ENCODE measurements at regions not wholly inside any gene's neighbourhood (a gene's known extent, or its start where the extent isn't known, plus 50 kb on each side); places are given as distances from the start of the nearest gene placed in this dataset.
"Not testable (repeated sequence)": the region's sequence is repeated elsewhere in the genome, so short reads cannot be mapped to it uniquely, and the experiment has no call there.

DNA sequence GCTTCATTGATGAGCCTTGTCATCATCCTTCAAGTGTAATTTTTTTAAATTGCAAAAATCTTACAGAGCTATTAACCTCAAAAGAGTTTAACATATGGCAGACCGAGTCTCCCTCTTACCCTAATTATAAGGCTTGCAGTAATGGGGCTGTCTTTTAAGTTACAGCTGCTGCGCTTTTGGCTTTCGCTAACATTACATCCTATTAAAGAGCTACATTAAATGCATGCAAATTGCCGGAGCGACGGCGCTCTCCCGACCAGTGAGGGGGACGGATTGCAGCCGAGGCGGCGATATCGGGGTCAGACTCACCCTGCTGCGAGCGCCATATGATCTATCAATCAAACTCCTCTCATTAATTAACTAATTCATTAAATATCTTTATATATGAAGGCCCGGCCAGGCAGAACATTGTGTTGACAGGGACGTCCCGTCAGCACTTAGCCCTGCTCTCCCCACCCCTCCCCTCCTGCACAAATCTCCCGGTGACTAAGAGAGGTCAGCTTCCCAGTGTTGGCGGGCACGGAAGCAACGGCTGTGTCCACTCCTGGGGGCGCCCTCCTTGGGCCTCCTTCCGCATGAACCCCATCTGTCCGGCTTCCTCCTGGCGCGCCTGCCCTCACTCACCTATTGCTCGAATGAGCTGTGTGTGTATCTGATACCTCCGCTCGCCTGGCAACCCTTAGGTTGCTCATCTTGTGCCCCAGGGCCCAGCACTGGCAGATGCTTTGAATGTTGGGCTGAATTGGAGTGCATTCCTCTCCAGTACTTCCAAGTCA is 156.0 kb upstream of the CADM1 start:
- peak; percentile 78 for DNase-seq (ENCODE audit: low spot score)

DNA sequence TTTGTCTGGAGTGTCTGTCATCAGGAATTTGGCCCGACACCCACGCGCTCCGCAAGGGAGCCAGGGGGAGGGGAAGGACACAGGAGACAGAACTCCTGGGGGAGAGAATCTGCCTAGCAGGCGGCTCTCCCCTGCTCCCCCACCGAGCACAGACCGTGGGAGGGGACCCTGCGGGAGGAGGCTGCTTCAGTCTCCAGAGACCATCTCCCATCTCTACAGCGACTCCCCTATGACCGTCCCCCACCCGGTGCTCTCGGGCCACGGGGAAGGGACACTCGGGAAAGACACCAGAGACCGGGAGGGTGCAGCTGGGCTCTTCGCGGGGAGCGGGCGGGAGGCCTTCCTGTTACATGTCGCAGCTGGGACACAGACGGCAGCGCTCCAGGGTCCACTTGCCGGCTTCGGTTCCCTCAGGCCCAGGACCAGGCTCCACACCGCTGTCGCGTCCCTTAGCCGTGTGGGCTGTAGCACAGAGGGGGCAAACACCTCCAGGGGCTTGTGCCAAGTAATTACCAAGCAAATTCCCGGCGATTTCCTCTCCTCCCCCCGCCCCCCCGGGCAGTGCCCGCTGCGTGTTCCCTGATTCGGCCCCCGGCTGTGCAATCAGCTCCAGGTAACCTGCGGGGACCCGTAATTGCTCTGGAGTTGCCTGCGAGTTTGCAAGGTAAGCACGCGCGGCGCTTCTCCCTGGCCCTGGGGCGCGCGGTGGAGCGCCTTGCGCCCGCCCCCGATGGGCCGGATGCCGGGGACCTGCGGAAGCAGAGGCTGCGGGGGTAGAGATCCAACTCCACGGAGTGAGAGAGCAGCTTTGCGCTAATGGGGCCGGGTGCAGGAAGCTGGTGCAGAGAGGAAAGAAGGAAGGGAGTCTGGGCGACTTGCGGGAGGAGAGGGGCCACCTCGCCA is 155.1 kb upstream of the CADM1 start:
- peak; percentile 81 for DNase-seq (ENCODE audit: low spot score)

DNA sequence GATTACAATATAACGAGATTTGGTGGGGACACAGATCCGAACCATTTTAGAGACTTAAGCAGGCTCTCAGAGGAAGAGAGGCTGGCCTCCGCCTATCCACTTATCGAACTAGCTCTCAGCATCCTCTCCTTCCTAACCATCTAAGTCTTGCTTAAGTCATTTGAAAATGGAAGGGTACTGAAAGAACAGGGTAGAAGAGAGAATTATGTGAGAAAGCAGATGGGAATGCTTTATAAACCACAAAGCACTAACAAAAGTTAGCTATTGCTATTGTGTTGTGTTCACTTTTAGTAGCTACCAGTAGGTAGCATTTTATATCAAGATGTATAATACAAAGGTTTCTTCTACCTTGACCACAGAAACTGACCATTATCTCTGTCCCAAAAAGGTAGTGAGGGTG is 153.4 kb upstream of the CADM1 start:
- DNase-seq (ENCODE audit: low spot score): no peak

DNA sequence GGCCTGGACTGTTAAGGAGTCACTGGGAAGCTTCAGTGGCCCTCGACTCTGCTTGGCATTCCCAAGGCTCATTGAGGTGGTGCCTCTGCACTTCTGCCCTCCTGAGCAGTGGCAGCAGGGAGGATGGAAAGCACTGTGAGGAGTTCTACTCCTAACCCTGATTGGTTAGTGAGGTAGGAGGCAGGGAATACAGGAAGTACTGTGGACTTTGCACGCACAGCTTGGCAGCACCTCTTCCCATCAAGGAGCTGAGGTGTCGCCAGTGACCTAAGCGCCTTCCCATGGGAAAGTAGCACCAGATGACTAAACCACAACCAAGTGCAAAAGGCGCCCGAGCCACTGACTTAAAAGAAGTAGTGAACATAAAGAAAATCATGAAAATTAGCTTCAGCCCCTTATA is 152.5 kb upstream of the CADM1 start:
- no peak for DNase-seq (ENCODE audit: low spot score)

DNA sequence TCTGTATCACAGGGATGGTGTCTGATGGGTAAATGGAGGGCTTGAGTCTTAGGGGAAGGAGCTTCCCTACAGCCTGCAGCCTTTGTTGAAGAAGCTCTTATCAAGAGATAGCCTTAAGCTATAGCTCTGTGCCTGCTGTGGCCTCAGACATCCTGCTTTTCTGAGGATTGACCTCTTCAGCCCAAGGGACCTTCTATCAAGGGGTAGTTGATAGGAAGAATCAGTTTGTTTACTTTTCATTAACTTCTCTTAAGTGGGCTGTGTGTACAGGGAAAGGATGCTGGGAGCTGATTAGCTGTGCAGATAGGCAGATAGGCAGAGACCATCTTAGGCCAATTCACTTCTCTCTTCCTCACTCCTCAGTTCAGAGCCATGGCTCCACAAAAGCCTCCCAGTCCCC is 151.8 kb upstream of the CADM1 start:
- no peak for DNase-seq (ENCODE audit: low spot score)

DNA sequence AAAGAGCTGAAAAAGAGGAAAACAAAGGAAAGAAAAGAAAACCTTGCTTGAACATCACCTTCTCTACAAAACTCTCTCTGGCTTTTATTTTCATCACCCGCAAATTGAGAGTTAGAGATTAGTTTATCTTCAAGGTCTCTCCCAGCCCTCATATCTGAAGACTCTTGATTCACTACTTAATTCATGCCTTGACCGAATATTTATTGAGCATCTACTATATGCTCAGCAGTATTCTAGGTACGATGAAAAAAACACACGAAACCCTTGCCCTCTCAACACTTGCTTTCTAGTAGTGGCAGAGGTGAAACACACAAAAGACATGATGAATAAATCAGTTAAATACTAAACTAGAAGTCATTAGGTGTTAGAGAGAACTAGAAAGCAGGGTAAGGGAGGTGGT is 150.6 kb upstream of the CADM1 start:
- no peak for DNase-seq (ENCODE audit: low spot score)

DNA sequence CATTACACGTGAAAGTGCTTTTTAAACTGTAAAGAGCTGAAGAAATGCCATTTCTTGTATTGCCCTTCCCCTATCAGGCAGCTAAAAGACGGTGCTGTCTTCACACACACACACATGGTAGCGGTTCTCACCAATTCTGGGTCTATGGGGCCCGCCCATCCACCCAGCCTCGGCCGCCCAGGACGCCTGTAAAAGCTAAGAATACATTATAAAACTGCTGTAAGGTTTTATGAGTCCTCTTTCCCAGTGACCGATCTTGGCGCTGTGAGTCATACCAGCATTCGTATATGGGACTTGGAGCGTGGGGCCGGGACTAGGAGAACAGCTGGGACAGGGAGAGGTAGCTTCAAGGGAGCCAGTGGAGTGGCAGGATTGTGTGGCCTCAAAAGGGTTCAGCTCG is 149.7 kb upstream of the CADM1 start:
- DNase-seq (ENCODE audit: low spot score): no peak

DNA sequence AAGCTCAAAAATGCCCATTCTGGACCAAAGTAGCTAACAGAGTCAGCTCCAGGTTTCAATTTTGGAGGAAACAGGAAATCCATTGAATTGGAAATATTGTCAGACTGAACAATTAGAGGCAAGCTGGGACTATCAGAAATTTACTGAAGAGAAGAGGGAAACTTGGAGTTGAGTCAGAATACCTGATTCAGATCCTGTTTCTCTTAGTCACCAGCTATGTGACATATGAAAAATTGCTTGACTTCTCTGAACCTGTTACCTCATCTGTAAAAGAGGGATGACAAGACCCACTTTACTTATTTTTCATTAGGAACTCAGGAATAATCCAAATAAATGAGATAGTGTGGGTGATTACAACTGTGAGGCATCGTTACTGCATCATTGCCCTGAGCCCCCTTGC is 148.9 kb upstream of the CADM1 start:
- DNase-seq (ENCODE audit: low spot score): no peak

DNA sequence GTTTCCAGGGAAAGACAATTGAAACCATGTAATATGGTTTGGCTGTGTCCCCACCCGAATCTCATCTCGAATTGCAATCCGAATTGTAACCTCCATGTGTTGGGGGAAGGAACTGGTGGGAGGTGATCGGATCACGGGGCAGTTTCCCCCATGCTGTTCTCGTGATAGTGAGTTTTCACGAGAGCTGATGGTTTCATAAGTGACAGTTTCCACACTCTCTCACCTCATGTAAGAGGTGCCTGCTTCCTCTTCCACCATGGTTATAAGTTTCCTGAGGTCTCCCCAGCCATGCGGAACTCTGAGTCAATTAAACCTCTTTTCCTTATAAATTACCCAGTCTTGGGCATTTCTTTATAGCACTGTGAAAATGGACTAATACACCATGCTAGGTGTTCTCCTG is 148.3 kb upstream of the CADM1 start:
- no peak for DNase-seq (ENCODE audit: low spot score)

DNA sequence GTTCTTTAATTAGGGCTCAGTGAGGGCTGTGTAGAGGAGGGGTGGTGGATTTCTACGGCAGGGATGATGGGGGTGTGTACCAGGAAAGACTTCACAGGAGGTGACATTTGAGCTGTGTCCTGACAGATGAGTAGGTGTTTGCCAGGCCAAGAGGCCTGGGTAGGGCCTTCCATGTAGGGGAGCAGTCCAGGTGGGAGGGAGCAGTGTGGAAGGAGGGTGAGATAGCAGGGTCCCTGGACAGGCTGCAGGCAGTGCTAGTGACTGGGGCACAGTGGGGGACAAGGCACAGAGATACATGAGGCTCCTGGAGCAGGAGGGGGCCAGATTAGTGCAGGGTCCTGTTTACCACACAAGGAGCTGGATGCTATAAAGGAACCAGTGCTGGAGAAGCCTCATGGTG is 147.9 kb upstream of the CADM1 start:
- DNase-seq (ENCODE audit: low spot score): no peak

DNA sequence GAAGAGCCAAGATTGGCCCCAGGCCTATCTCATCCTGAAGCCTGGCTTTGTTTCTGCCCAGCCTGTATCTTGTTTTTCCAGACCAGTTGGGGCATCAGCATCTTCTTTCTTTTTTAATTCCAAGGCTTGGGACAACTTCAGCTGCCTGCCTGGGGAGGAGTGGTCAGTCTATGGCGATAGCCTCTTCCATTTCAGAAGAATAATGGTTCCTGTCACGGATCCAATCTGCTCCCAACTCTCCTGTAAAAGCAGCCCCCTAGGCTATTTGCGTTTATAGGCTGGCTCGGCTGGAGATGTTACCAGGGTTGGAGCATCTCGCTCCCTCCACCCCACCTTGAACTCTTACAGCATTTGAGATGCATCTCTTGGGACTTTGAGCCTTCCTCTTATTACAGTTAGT is 145.2 kb upstream of the CADM1 start:
- DNase-seq (ENCODE audit: low spot score): no peak

DNA sequence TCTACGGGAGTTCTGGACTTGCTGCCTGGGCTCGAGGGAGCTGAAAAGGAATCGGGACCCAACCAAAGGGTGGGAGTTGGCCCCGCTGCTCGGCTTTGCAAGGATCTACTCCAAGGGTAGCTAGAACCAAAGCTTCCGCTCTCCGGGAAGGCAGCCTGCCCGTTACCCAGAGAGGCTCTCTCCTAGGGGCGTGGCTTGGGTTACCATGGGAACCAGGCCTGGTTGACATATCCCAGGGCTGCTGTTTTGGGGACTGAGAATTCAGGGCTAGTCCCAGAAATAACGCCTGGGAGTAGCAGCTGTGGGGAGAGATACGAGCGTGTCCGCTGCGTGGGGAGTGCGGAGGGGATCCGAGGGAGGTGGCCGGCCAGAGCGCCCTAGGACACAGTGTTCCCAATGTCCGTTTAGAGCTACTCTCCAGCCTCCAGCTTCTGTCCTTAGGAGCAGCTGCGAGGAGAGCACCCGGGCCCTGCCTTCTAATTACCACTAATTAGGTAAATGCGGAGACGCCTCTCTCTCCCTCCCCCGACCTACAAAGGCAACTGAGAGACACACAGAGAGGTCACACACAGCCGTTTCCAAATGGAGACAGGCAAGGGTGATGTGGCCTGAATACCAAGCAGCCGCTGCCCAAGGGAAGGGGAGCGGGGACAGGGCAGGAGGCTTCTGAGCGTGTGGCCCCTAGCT is 141.6 kb upstream of the CADM1 start:
- DNase-seq (ENCODE audit: low spot score): peak; percentile 70

DNA sequence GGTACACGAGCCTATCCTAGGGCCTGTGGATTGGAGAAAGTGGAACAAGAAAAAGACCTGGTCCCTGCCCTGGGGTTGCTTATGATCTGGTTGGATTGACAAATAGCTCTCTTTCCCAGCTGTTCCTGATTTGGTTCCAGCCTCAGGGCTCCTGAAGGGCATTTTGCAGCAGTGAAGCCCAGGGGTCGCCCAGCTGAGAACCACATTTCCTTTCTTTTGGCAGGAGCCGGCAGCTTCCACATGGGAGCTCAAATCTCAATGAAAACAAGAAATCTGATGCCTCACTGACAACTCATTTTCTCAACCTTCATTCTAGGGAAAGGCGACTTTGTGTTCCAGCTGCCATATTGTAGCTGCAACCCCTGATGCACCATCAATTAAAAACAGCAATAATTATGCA is 140.6 kb upstream of the CADM1 start:
- DNase-seq (ENCODE audit: low spot score): no peak

DNA sequence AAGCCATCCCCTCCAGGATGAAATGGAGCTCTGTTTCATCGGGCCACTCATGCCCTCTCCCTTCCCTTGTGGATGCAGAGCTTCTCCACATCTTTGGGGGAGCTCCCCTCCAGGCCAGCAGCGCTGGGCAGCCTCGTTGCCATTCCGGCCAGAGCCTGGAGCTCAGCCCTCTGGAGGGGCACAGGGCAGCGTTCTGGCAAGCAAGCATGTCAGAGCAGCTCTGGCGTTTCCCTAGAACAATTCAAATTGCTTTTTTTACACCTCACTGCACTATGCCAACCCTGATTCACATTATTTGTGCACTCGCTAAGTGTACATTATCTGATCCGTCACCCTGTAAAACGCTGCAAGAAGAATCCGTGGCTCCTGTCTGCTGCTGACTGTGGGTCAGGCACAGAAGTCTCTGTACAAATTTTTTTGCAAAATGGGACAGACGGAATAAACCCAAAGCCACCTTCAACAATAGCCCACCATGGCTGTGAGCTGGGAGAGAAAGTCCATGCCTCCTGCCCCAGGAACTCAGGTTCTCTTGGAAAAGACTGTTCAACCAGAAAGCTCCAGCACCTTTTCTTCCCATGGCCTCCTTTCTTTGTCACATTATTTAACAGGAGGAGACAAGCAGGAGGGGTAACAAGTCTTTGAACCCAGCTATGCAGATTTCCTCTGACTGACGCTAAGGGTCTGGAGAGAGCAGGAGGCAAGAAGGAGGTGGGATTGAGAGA is 139.5 kb upstream of the CADM1 start:
- no peak for DNase-seq (ENCODE audit: low spot score)

DNA sequence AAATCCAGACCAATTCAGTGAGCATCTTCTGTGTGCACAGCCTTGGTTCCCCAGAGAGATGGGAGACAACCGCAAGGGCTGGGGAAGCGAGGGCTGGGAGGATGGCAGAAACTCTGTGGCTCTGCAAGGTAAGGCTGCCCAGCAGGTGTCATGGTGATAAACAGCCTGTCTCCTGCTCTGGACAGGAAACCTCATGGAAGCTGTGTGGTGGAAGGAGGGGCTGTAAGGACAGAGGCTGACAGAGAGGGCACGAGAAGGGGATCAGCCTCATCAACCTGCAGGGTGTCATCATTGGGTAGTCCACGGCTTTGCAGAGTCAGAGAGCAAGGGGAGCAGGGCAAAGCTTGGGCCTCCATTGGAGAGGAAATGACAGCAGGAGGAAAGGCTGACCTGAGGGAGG is 138.4 kb upstream of the CADM1 start:
- DNase-seq (ENCODE audit: low spot score): no peak

DNA sequence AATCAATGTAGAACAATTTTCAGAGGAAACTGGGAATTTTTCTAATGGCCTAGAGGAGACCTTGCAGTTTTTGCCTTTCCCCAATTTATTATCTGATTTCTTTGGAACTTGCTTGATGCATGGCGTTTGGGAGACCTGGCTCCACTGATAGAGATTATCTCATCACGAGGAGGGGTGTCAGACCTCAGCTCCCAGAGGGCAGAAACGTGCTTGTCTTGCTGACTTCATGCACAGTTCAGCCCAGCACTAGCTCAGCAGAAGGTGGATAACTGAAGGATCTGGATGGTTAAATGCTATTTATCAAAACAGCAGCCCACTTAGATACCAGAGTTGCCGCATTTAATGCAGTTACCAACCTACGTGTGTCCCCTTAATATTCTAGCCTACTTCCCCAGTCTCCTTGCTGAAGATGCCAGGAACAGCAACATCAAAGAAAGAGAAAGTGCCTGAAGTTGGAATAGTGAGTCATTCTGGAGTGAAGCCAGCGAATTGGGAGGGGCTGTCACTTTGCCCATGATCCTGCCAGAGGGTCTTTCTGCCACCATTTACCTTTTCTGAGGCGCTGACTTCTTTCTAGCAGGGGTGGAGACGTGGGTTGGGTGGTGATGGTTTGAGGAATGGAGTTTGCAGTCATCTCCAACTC is 133.5 kb upstream of the CADM1 start:
- DNase-seq (ENCODE audit: low spot score): no peak

DNA sequence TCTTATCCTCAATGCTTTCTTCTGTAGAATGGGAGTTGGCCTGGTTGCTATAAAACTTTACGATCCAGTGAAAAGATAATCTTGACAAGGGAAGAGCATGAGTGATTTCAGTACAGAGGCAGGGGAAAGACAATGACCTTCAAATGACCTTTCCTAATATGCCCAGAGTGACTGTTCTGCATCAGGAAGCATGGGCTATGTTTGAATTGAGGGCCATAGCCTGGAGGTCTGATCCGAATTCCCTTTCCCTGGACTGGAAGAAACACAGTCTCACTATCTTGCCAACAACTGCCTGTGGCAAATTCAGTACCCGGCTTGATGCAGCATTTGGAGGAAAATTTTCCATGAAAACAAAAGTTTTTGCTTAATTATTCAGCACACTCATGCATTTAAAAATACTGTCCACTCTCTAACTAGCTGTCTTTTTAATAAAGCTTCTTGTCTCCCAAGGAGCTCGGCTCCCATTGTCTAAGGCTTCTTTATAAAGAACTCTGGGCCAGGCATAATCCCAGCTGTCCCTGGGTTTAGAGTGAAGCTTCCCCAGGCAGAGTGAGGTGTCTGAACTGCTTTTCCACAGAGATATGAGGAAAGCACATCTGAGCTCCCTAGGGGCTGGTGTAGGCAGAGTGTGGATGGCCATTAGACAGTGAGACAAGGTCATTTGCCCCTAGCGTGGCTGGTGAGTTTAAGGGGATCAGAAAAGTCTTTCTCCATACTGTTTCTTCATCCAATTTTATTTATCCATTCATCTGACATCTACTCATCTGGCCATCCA is 132.7 kb upstream of the CADM1 start:
- no peak for DNase-seq (ENCODE audit: low spot score)

DNA sequence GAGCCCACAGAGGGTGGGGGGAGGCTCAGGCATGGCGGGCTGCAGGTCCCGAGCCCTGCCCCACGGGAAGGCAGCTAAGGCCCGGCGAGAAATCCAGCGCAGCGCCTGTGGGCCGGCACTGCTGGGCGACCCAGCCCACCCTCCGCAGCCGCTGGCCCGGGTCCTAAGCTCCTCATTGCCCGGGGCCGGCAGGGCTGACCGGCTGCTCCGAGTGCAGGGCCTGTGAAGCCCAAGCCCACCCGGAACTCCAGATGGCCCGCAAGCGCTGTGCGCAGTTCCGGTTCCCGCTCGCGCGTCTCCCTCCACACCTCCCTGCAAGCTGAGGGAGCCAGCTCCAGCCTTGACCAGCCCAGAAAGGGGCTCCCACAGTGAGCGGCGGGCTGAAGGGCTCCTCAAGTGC is 129.8 kb upstream of the CADM1 start:
- DNase-seq (ENCODE audit: low spot score): not testable (repeated sequence)

DNA sequence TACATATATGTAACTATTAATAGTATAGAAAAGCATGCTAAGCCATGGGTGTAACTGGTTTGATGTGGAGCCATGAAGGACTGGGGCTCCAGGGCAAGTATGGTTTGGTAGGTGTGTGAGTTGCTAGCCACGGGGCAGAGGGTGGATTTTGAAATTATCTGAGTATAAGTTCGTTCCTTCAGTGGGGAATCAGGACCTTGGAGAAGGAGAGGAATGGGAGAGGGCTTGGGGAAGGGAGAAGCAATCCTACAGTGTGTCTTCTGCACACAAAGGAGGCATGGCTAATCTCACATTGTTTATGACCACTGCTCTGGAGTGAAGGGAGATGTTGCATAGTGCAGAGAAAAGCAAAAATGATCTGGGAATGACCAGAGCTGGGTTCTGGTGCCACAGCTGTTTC is 127.8 kb upstream of the CADM1 start:
- no peak for DNase-seq (ENCODE audit: low spot score)

DNA sequence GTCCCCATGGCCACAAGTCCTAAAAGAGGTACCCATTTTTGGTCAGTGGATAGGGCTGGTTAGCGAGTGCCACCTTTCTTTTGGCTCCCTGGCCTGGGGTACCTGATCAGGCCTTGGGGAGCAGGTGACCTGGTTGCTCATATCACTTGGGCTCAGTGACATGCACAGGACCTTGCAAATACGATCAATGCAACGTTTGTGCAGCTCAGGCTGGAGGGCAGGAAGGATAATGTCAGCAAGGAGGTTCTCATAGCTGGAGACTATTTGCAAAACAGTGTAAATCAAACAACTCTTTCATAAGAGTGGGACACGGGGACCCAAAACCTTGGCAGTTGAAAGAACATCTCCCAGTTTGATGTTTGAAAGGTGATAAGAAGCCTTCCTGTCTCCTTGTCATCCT is 127.4 kb upstream of the CADM1 start:
- no peak for DNase-seq (ENCODE audit: low spot score)

DNA sequence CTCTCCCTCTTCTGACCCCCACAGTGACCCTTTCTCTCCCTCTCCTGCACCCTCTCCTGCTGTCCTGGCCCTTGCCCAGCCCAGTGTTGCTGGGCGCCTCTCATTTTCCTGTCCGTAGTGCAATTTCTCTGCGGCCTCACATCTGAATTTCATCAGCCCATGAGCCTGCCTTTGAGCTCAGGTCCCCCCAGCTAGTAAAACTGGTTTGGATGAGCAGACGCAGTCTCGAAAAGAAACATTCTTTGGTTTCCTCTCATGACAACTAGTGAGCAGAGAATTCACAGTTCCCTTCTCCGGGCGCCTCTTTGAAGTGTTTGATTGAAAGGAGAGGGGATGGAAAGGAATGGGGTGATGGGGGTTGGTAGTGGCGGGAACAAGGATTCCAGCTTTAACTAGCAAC is 126.0 kb upstream of the CADM1 start:
- DNase-seq (ENCODE audit: low spot score): no peak
